SK-N-SH (cell line): ENCODE measurements at regions not wholly inside any gene's neighbourhood (a gene's known extent, or its start where the extent isn't known, plus 50 kb on each side); places are given as distances from the start of the nearest gene placed in this dataset.

Experiments
- EP300 ChIP-seq, 2 experiments: IDR thresholded peaks; 2 replicates each; pipeline versions ENCODE4 v1.4.0 to v1.6.1; 2012; ENCODE audit warnings: borderline replicate concordance in 1 of 2, low read depth in 1 of 2, low read length in 1 of 2
- IRF3 ChIP-seq: fragments of 150-350 bp; IDR thresholded peaks from 2 replicates; pipeline ENCODE4 v1.6.1; 2016; ENCODE audit warnings: mild to moderate bottlenecking, low read depth, low read length
- POLR2AphosphoS5 ChIP-seq: IDR thresholded peaks from 2 replicates; pipeline ENCODE4 v1.6.1; 2012; ENCODE audit warnings: low read depth, low read length
- SMC3 ChIP-seq: IDR thresholded peaks from 2 replicates; pipeline ENCODE4 v1.6.1; 2012; ENCODE audit warnings: low read depth, low read length, improper control_type of control experiment

- TF ChIP-seq IRF3, result no peak
- no peak for TF ChIP-seq POLR2AphosphoS5
- TF ChIP-seq SMC3, result no peak
- no peak for TF ChIP-seq EP300 (IDR thresholded peaks at IDR 0.05; ENCODE audit: borderline replicate concordance in 1 of 2, low read depth in 1 of 2, low read length in 1 of 2)
Measured at GRCh38 chr1:60833173-60833572, 249.2 kb upstream of the NFIA start.
